IMR-90 (cell line): ENCODE measurements at regions not wholly inside any gene's neighbourhood (a gene's known extent, or its start where the extent isn't known, plus 50 kb on each side); places are given as distances from the start of the nearest gene placed in this dataset.

Experiments used
- CEBPB ChIP-seq: IDR thresholded peaks from 2 replicates; pipeline ENCODE4 v1.6.1; 2012; ENCODE audit warnings: low read depth, low read length, improper control_type of control experiment
- CHD1 ChIP-seq: IDR thresholded peaks from 2 replicates; pipeline ENCODE4 v1.6.1; 2012; ENCODE audit warnings: low read depth, low read length, improper control_type of control experiment
- CTCF ChIP-seq: conservative IDR thresholded peaks from 2 replicates; pipeline ENCODE4 v1.5.1; 2012; ENCODE audit warnings: mild to moderate bottlenecking, low read depth, low read length, improper control_type of control experiment
- FOS ChIP-seq: fragments of 150-350 bp; IDR thresholded peaks from 2 replicates; pipeline ENCODE4 v1.6.1; 2016; ENCODE audit warnings: low read depth, low read length
- MAFK ChIP-seq: IDR thresholded peaks from 2 replicates; pipeline ENCODE4 v1.6.1; 2012; ENCODE audit warnings: low read depth, low read length, improper control_type of control experiment
- MAZ ChIP-seq: IDR thresholded peaks from 2 replicates; pipeline ENCODE4 v1.6.1; 2012; ENCODE audit warnings: low read depth, mild to moderate bottlenecking, low read length, improper control_type of control experiment, moderate library complexity, borderline replicate concordance
- MXI1 ChIP-seq: IDR thresholded peaks from 2 replicates; pipeline ENCODE4 v1.6.1; 2012; ENCODE audit warnings: low read depth, mild to moderate bottlenecking, low read length, moderate library complexity, borderline replicate concordance
- NFE2L2 ChIP-seq: fragments of 150-350 bp; IDR thresholded peaks from 2 replicates; pipeline ENCODE4 v1.6.1; 2016; ENCODE audit warnings: low read depth, mild to moderate bottlenecking, low read length
- POLR2A ChIP-seq: IDR thresholded peaks from 2 replicates; pipeline ENCODE4 v1.6.1; 2012; ENCODE audit warnings: mild to moderate bottlenecking, low read depth, low read length
- RAD21 ChIP-seq: IDR thresholded peaks from 2 replicates; pipeline ENCODE4 v1.6.1; 2012; ENCODE audit warnings: low read length, improper control_type of control experiment
- RFX5 ChIP-seq: IDR thresholded peaks from 2 replicates; pipeline ENCODE4 v1.8.0; 2012; ENCODE audit warnings: low read depth, mild to moderate bottlenecking, low read length, moderate library complexity
- SMC3 ChIP-seq: fragments of 150-350 bp; IDR thresholded peaks from 2 replicates; pipeline ENCODE4 v1.6.1; 2016; ENCODE audit warnings: low read depth, mild to moderate bottlenecking, antibody characterized with exemption, low read length, moderate library complexity
- USF2 ChIP-seq: fragments of 150-350 bp; IDR thresholded peaks from 2 replicates; pipeline ENCODE4 v1.6.1; 2017; ENCODE audit warnings: mild to moderate bottlenecking, antibody characterized with exemption, low read length, low read depth

DNA sequence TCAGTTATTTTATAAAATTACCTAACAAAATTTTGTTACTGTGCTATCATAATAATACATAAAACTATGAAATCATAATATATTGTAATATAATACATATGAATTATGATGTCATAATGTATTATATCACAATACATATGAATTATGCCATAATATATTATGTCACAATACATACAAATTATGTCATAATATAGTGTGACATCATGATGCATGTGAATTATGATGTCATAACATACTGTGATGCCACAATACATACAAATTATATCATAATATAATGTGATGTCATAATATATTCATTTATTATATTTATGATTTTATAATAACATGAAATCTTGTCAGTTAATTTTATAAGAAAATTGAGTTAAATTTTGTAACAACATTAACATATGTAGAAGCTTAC is 2021.6 kb downstream of the TP53TG3F start:
- TF ChIP-seq MAZ (no peak), RAD21 (no peak), CEBPB (no peak), CTCF (no peak), MAFK (no peak), CHD1 (no peak), SMC3 (no peak), MXI1 (no peak), POLR2A (no peak), USF2 (no peak), RFX5 (no peak), FOS (no peak), NFE2L2 (no peak)
